Activated CD8-positive, alpha-beta T cell treated with anti-CD3 and anti-CD28 coated beads for 36 hours (primary cell): ENCODE measurements at regions not wholly inside any gene's neighbourhood (a gene's known extent, or its start where the extent isn't known, plus 50 kb on each side); places are given as distances from the start of the nearest gene placed in this dataset.

ENCODE experiments used
- ATAC-seq: fragments of 200-7000 bp; cut with Tn5 transposase; one replicate; pipeline ENCODE4 v1.10.0; 2021; ENCODE audit warnings: mild to moderate bottlenecking, moderate library complexity
- CTCF ChIA-PET: fragments of 350-600 bp; sonication (Branson Sonifier 250); formaldehyde crosslinking; loops from one replicate; lab custom pipeline; 2021; ENCODE audit warnings: antibody characterized with exemption; lab: Charles Lee
- POLR2A ChIA-PET: fragments of 350-600 bp; sonication (Branson Sonifier 250); formaldehyde crosslinking; loops from one replicate; lab custom pipeline; 2021; ENCODE audit warnings: antibody characterized with exemption; lab: Charles Lee
- DNase-seq: peaks from one replicate; pipeline ENCODE4 v3.0.0-alpha.2; 2020
- H3K27ac Mint-ChIP-seq: one replicate; pipeline ENCODE4 v1.8.0; 2021; ENCODE audit warnings: mild to moderate bottlenecking, mixed read lengths
- H3K27me3 Mint-ChIP-seq: one replicate; pipeline ENCODE4 v1.8.0; 2021; ENCODE audit warnings: mixed read lengths
- H3K36me3 Mint-ChIP-seq: one replicate; pipeline ENCODE4 v1.8.0; 2021; ENCODE audit warnings: low read depth, mixed read lengths
- H3K4me1 Mint-ChIP-seq: one replicate; pipeline ENCODE4 v1.8.0; 2021; ENCODE audit warnings: low read depth, mixed read lengths
- H3K4me3 Mint-ChIP-seq: one replicate; pipeline ENCODE4 v1.8.0; 2021; ENCODE audit warnings: mild to moderate bottlenecking, moderate library complexity, mixed read lengths
- H3K9me3 Mint-ChIP-seq: one replicate; pipeline ENCODE4 v1.8.0; 2021; ENCODE audit warnings: mixed read lengths
- CTCF ChIP-seq: fragments of 200-600 bp; IDR thresholded peaks from one replicate; pipeline ENCODE4 v1.8.0; 2022; ENCODE audit warnings: antibody characterized with exemption, mild to moderate bottlenecking
- intact Hi-C: fragments of 100-400 bp; cut with micrococcal nuclease; formaldehyde crosslinking; loops from one replicate; pipeline ENCODE4 v1.10.0; 2022

GRCh38 chr4:177052211-177052934 lies 257.3 kb upstream of the NEIL3 start:
- ChIA-PET CTCF (interaction anchor here (0.8 to 1.3 kb wide), 4 partner anchors 12 to 148 kb away, joined by 3 to 4 read pairs (median 3); no protein-coding TSS in a partner anchor), POLR2A (no interaction called here)
- Mint-ChIP-seq H3K36me3 (no peaks in the 10 kb centered on the region), H3K27ac (no peak overlapping the region), H3K9me3 (no peaks in the 10 kb centered on the region), H3K4me1 (no peaks in the 10 kb centered on the region), H3K27me3 (peaks cover 3% of the 10 kb centered on the region), H3K4me3 (no peak overlapping the region)
- no peak for TF ChIP-seq CTCF
- no peak for DNase-seq
- intact Hi-C loops, result no loop called here
- ATAC-seq, result no peak

- DNase-seq (no peak), ATAC-seq (no peak)
- ChIA-PET POLR2A (no interaction called here), CTCF (interaction anchor here (4.6 kb wide), 1 partner anchor 10 kb away, joined by 28 read pairs; no protein-coding TSS in a partner anchor)
- H3K36me3 Mint-ChIP-seq, result no peaks in the 10 kb centered on the region
- intact Hi-C loops, result no loop called here
- no peaks in the 10 kb centered on the region for H3K4me1 Mint-ChIP-seq
- no peak overlapping the region for H3K27ac Mint-ChIP-seq
- no peak for TF ChIP-seq CTCF
- no peaks in the 10 kb centered on the region for H3K27me3 Mint-ChIP-seq
- no peak overlapping the region for H3K4me3 Mint-ChIP-seq
- no peaks in the 10 kb centered on the region for H3K9me3 Mint-ChIP-seq
Observed at GRCh38 chr4:177057186-177057585, 252.5 kb upstream of the NEIL3 start.

GRCh38 chr4:177064116-177064515 lies 245.6 kb upstream of the NEIL3 start:
- H3K9me3 Mint-ChIP-seq, result no peaks in the 10 kb centered on the region
- H3K4me1 Mint-ChIP-seq, result no peaks in the 10 kb centered on the region
- no peak overlapping the region for H3K4me3 Mint-ChIP-seq
- ChIA-PET CTCF (interaction anchor here (1.0 to 2.4 kb wide), 2 partner anchors 12 to 17 kb away, joined by 3 to 6 read pairs; no protein-coding TSS in a partner anchor), POLR2A (no interaction called here)
- no peak for TF ChIP-seq CTCF
- no peaks in the 10 kb centered on the region for H3K27me3 Mint-ChIP-seq
- no peaks in the 10 kb centered on the region for H3K36me3 Mint-ChIP-seq
- no peak for DNase-seq
- intact Hi-C loops, result no loop called here
- no peak overlapping the region for H3K27ac Mint-ChIP-seq
- ATAC-seq, result no peak

GRCh38 chr4:177064729-177065394 lies 244.8 kb upstream of the NEIL3 start:
- no peak overlapping the region for H3K27ac Mint-ChIP-seq
- H3K27me3 Mint-ChIP-seq, result no peaks in the 10 kb centered on the region
- ChIA-PET POLR2A (no interaction called here), CTCF (interaction anchor here (1.0 to 2.4 kb wide), 2 partner anchors 13 to 18 kb away, joined by 3 to 6 read pairs; no protein-coding TSS in a partner anchor)
- DNase-seq (no peak), ATAC-seq (no peak)
- H3K9me3 Mint-ChIP-seq, result no peaks in the 10 kb centered on the region
- no peak overlapping the region for H3K4me3 Mint-ChIP-seq
- intact Hi-C loops, result no loop called here
- no peaks in the 10 kb centered on the region for H3K36me3 Mint-ChIP-seq
- TF ChIP-seq CTCF, result no peak
- no peaks in the 10 kb centered on the region for H3K4me1 Mint-ChIP-seq

GRCh38 chr4:177066746-177067145 lies 242.9 kb upstream of the NEIL3 start:
- H3K9me3 Mint-ChIP-seq, result no peaks in the 10 kb centered on the region
- ChIA-PET CTCF (no interaction called here), POLR2A (interaction anchor here (1.0 kb wide), 1 partner anchor 32 kb away, joined by 3 read pairs; no protein-coding TSS in a partner anchor)
- ATAC-seq (no peak), DNase-seq (no peak)
- H3K4me3 Mint-ChIP-seq, result no peak overlapping the region
- no peak overlapping the region for H3K27ac Mint-ChIP-seq
- intact Hi-C loops, result no loop called here
- no peaks in the 10 kb centered on the region for H3K27me3 Mint-ChIP-seq
- no peaks in the 10 kb centered on the region for H3K36me3 Mint-ChIP-seq
- H3K4me1 Mint-ChIP-seq, result no peaks in the 10 kb centered on the region
- no peak for TF ChIP-seq CTCF
